ENCODE measurements at regions not wholly inside any gene's neighbourhood (a gene's known extent, or its start where the extent isn't known, plus 50 kb on each side); places are given as distances from the start of the nearest gene placed in this dataset.

DNA sequence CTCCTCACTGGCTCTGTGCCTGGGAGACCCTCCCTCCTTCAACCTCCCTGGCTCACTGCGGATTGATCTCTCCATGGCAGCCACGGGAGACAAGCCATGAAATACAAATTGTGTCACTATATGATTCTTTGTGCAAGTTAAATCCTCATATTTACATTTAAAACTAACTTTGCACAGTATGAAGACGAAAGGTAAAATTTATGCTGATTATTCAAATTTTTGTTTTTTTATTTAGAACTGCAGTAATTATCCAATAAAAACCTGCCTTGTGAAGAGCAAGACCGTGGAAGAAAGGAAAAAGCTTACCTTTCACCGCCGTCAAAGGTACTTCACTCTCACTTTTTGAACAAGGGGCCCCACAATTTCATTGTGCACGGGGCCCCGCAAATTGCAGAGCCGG, 436.9 kb downstream of the EIPR1 start:
- TF ChIP-seq, protein P1, sequence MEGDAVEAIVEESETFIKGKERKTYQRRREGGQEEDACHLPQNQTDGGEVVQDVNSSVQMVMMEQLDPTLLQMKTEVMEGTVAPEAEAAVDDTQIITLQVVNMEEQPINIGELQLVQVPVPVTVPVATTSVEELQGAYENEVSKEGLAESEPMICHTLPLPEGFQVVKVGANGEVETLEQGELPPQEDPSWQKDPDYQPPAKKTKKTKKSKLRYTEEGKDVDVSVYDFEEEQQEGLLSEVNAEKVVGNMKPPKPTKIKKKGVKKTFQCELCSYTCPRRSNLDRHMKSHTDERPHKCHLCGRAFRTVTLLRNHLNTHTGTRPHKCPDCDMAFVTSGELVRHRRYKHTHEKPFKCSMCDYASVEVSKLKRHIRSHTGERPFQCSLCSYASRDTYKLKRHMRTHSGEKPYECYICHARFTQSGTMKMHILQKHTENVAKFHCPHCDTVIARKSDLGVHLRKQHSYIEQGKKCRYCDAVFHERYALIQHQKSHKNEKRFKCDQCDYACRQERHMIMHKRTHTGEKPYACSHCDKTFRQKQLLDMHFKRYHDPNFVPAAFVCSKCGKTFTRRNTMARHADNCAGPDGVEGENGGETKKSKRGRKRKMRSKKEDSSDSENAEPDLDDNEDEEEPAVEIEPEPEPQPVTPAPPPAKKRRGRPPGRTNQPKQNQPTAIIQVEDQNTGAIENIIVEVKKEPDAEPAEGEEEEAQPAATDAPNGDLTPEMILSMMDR (IDR thresholded peaks at IDR 0.05; ENCODE audit: poor library complexity), result no peak
- no peak for TF ChIP-seq EZH2phosphoT487 (IDR thresholded peaks at IDR 0.05; ENCODE audit: low read depth, severe bottlenecking, unreplicated experiment)
